ENCODE measurements at regions not wholly inside any gene's neighbourhood (a gene's known extent, or its start where the extent isn't known, plus 50 kb on each side); places are given as distances from the start of the nearest gene placed in this dataset.

GRCh38 chr1:201650623-201650933 lies 111.7 kb downstream of the NAV1 start:
- intact Hi-C loops (cut with DNase I) = loop anchor here in 2 of 10 donors (5.0 kb wide), 2 partner anchors 42 to 88 kb away; no protein-coding TSS in a partner anchor
- TF ChIP-seq, protein P1, sequence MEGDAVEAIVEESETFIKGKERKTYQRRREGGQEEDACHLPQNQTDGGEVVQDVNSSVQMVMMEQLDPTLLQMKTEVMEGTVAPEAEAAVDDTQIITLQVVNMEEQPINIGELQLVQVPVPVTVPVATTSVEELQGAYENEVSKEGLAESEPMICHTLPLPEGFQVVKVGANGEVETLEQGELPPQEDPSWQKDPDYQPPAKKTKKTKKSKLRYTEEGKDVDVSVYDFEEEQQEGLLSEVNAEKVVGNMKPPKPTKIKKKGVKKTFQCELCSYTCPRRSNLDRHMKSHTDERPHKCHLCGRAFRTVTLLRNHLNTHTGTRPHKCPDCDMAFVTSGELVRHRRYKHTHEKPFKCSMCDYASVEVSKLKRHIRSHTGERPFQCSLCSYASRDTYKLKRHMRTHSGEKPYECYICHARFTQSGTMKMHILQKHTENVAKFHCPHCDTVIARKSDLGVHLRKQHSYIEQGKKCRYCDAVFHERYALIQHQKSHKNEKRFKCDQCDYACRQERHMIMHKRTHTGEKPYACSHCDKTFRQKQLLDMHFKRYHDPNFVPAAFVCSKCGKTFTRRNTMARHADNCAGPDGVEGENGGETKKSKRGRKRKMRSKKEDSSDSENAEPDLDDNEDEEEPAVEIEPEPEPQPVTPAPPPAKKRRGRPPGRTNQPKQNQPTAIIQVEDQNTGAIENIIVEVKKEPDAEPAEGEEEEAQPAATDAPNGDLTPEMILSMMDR (IDR thresholded peaks at IDR 0.05) = no peak
- Histone ChIP-seq H3K27ac (peak overlapping the region in 9 of 10 donors; percentile 64 to 95 (median 81)), H3K27me3 (peaks cover 0 to 17% (median 0%) of the 10 kb centered on the region in 7 donors), H3K9me3 (no peaks in the 10 kb centered on the region), H3K4me3 (peak overlapping the region; percentile 60 to 90 (median 67)), H3K36me3 (peaks cover 0 to 15% (median 0%) of the 10 kb centered on the region in 9 donors), H3K4me1 (peaks cover 21 to 92% (median 54%) of the 10 kb centered on the region in 9 donors)
- DNase-seq (no peak), ATAC-seq (no peak)
- WGBS, 2 donors = 21 to 36% methylated on average over 11 of the region's 11 CpGs

DNA sequence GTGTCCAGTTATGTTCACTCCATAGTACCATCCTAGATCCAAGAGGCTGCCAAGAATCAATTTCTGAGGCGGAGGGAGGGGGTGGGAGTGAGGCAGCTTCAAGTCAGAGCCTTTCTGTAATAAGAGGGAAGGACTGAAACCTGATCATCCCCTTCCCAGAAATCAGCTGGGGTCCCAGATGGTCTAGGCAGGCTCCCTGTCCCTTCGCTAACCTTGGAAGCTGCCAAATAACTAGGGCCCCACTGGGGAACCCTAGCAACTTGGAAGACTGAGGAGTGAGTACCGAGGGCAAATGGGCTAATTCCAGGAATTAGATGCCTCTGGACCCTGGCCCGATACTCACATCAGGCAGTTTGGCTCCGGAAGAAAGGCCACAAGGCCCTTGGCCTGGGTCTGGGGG lies 113.3 kb downstream of the NAV1 start:
- Histone ChIP-seq H3K4me1 (peaks cover 24 to 92% (median 60%) of the 10 kb centered on the region in 9 donors), H3K27me3 (peaks cover 0 to 17% (median 0%) of the 10 kb centered on the region in 7 donors), H3K4me3 (no peak overlapping the region), H3K9me3 (no peaks in the 10 kb centered on the region), H3K27ac (no peak overlapping the region), H3K36me3 (peaks cover 0 to 15% (median 0%) of the 10 kb centered on the region in 9 donors)
- ATAC-seq (no peak), DNase-seq (no peak)
- WGBS, 2 donors = 84 to 85% methylated on average over 5 of the region's 5 CpGs
- intact Hi-C loops (cut with DNase I) = loop anchor here in 2 of 10 donors (5.0 kb wide), 2 partner anchors 40 to 90 kb away; no protein-coding TSS in a partner anchor
- TF ChIP-seq, protein P1 (IDR thresholded peaks at IDR 0.05) = no peak

- ATAC-seq (no peak), DNase-seq (no peak)
- H3K27ac ChIP-seq = no peak overlapping the region
- no peaks in the 10 kb centered on the region for H3K9me3 ChIP-seq
- intact Hi-C loops (cut with DNase I) = loop anchor here in 2 of 10 donors (5.0 kb wide), 2 partner anchors 39 to 91 kb away; no protein-coding TSS in a partner anchor
- 72 to 80% methylated on average over 3 of the region's 3 CpGs for WGBS, 2 donors
- peaks cover 0 to 15% (median 0%) of the 10 kb centered on the region in 9 donors for H3K36me3 ChIP-seq
- peaks cover 22 to 93% (median 51%) of the 10 kb centered on the region in 9 donors for H3K4me1 ChIP-seq
- H3K27me3 ChIP-seq = peaks cover 0 to 17% (median 0%) of the 10 kb centered on the region in 7 donors
- no peak overlapping the region for H3K4me3 ChIP-seq
- TF ChIP-seq, protein P1 (IDR thresholded peaks at IDR 0.05) = no peak
Observed at GRCh38 chr1:201653233-201653632, 114.3 kb downstream of the NAV1 start.

- intact Hi-C loops (cut with DNase I) = loop anchor here in 2 of 10 donors (5.0 kb wide), 2 partner anchors 38 to 92 kb away; no protein-coding TSS in a partner anchor
- H3K27me3 ChIP-seq = peaks cover 0 to 14% (median 0%) of the 10 kb centered on the region in 7 donors
- 70 to 79% methylated on average over 2 of the region's 2 CpGs for WGBS, 2 donors
Observed at GRCh38 chr1:201653883-201654282, 115.0 kb downstream of the NAV1 start.

More at GRCh38 chr1:201653883-201654282, 115.0 kb downstream of the NAV1 start:
- TF ChIP-seq, protein P1 (IDR thresholded peaks at IDR 0.05) = no peak
- Histone ChIP-seq H3K36me3 (peaks cover 0 to 15% (median 0%) of the 10 kb centered on the region in 9 donors), H3K27ac (peak overlapping the region in 1 of 10 donors; percentile 11), H3K4me1 (peaks cover 22 to 96% (median 53%) of the 10 kb centered on the region in 9 donors), H3K9me3 (no peaks in the 10 kb centered on the region), H3K4me3 (no peak overlapping the region)
- ATAC-seq (no peak), DNase-seq (no peak)

Data from heart right ventricle (tissue), 16 donors.